Ishikawa (cell line): ENCODE measurements at regions not wholly inside any gene's neighbourhood (a gene's known extent, or its start where the extent isn't known, plus 50 kb on each side); places are given as distances from the start of the nearest gene placed in this dataset.

Experiments
- CEBPB ChIP-seq: IDR thresholded peaks from 2 replicates; pipeline ENCODE4 v1.6.1; 2012
- CREB1 ChIP-seq: IDR thresholded peaks from 2 replicates; pipeline ENCODE4 v1.6.1; 2012; ENCODE audit warnings: low read depth
- EGR1 ChIP-seq: IDR thresholded peaks from 2 replicates; pipeline ENCODE4 v1.6.1; 2012
- EP300 ChIP-seq: IDR thresholded peaks from 2 replicates; pipeline ENCODE4 v1.6.1; 2012; ENCODE audit warnings: borderline replicate concordance
- FOXM1 ChIP-seq: IDR thresholded peaks from 2 replicates; pipeline ENCODE4 v1.6.1; 2012; ENCODE audit warnings: low read depth, borderline replicate concordance
- NFIC ChIP-seq: IDR thresholded peaks from 2 replicates; pipeline ENCODE4 v1.6.1; 2012
- RAD21 ChIP-seq: IDR thresholded peaks from 2 replicates; pipeline ENCODE4 v1.6.1; 2012; ENCODE audit warnings: low read depth
- TAF1 ChIP-seq: IDR thresholded peaks from 2 replicates; pipeline ENCODE4 v1.6.1; 2012; ENCODE audit warnings: low read depth, mild to moderate bottlenecking
- TCF12 ChIP-seq: IDR thresholded peaks from 2 replicates; pipeline ENCODE4 v1.6.1; 2012; ENCODE audit warnings: low read depth
- TEAD4 ChIP-seq: IDR thresholded peaks from 2 replicates; pipeline ENCODE4 v1.6.1; 2012
- YY1 ChIP-seq: IDR thresholded peaks from 2 replicates; pipeline ENCODE4 v1.6.1; 2012; ENCODE audit warnings: low read depth
- ZBTB7A ChIP-seq: IDR thresholded peaks from 2 replicates; pipeline ENCODE4 v1.6.1; 2012; ENCODE audit warnings: low read depth
- TF ChIP-seq, protein P1 (sequence below): IDR thresholded peaks from 2 replicates; pipeline ENCODE4 v1.6.1; 2012
- TF ChIP-seq, protein P2 (sequence below): IDR thresholded peaks from 2 replicates; pipeline ENCODE4 v1.6.1; 2012; ENCODE audit warnings: low read depth, mild to moderate bottlenecking
- TF ChIP-seq, protein P3 (sequence below): IDR thresholded peaks from 2 replicates; pipeline ENCODE4 v1.6.1; 2012

DNA sequence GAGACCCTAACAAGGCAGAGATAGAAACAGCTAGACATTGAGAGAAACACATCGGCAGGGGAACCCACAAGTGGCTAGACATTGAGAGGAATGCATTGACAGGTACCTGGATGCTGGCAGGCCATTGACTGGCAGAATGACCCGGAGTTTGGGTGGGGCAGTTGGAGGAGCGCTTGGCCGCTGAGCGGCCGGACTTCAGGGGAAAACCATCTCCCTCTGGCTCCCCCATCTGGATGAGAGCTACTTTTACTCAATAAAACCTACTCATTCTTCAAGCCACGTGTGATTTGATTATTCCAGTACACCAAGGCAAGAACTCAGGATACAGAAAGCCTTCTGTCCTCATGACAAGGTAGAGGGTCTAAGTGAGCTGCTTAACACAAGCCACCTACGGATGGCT lies 473.4 kb downstream of the SLITRK5 start:
- TF ChIP-seq TAF1 = no peak
- TF ChIP-seq YY1 = no peak
- no peak for TF ChIP-seq FOXM1
- TF ChIP-seq EP300 = no peak
- TF ChIP-seq TEAD4 = no peak
- no peak for TF ChIP-seq EGR1
- TF ChIP-seq, protein P1, sequence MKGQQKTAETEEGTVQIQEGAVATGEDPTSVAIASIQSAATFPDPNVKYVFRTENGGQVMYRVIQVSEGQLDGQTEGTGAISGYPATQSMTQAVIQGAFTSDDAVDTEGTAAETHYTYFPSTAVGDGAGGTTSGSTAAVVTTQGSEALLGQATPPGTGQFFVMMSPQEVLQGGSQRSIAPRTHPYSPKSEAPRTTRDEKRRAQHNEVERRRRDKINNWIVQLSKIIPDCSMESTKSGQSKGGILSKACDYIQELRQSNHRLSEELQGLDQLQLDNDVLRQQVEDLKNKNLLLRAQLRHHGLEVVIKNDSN = no peak
- TF ChIP-seq, protein P2, sequence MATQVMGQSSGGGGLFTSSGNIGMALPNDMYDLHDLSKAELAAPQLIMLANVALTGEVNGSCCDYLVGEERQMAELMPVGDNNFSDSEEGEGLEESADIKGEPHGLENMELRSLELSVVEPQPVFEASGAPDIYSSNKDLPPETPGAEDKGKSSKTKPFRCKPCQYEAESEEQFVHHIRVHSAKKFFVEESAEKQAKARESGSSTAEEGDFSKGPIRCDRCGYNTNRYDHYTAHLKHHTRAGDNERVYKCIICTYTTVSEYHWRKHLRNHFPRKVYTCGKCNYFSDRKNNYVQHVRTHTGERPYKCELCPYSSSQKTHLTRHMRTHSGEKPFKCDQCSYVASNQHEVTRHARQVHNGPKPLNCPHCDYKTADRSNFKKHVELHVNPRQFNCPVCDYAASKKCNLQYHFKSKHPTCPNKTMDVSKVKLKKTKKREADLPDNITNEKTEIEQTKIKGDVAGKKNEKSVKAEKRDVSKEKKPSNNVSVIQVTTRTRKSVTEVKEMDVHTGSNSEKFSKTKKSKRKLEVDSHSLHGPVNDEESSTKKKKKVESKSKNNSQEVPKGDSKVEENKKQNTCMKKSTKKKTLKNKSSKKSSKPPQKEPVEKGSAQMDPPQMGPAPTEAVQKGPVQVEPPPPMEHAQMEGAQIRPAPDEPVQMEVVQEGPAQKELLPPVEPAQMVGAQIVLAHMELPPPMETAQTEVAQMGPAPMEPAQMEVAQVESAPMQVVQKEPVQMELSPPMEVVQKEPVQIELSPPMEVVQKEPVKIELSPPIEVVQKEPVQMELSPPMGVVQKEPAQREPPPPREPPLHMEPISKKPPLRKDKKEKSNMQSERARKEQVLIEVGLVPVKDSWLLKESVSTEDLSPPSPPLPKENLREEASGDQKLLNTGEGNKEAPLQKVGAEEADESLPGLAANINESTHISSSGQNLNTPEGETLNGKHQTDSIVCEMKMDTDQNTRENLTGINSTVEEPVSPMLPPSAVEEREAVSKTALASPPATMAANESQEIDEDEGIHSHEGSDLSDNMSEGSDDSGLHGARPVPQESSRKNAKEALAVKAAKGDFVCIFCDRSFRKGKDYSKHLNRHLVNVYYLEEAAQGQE = no peak
- TF ChIP-seq NFIC = no peak
- TF ChIP-seq CEBPB = no peak
- TF ChIP-seq TCF12 = no peak
- no peak for TF ChIP-seq RAD21

DNA sequence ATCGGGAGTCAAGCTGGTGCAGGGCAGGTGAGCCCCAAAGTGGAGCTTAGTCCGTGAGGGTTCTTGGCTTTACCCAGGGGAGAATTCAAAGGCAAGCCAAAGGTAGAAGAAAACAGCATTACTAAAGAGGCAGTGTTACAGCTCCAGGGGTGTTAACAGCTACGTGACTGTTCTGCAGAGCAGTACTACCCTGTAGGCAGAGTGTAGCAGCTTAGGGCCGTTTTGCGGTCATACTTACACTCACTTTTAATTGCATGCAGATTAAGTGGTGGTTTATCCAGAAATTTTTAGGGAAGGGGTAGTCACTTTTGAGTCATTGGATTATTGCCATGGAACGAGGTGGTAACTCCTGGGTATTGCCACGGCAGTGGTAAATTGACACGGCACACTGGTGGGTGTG lies 482.2 kb downstream of the SLITRK5 start:
- TF ChIP-seq TEAD4 (no peak), EP300 (no peak), CREB1 (no peak), RAD21 (no peak), YY1 (no peak), TCF12 (no peak), EGR1 (no peak), ZBTB7A (no peak), CEBPB (no peak), FOXM1 (no peak), TAF1 (no peak), NFIC (no peak)
- TF ChIP-seq, protein P3, sequence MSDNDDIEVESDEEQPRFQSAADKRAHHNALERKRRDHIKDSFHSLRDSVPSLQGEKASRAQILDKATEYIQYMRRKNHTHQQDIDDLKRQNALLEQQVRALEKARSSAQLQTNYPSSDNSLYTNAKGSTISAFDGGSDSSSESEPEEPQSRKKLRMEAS = no peak
- TF ChIP-seq, protein P2 = no peak
- TF ChIP-seq, protein P1 = no peak

DNA sequence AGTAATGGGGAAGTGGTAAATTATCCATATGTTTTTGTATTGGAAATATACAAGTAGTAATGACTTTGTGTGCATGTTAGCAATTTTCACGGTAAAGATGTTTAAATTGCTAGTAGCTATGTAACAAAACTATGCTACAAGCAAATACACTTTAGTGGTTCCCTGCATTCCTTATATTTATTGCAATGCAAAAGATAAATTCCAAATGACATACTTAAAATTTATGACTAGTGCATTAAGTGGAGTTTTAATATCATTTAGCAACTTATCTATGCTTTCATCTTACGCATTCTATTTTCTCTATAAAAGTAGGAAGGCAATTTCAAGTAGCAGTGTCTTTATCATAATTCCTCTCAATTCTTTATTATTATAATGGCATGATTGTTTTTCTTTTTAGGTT lies 482.8 kb downstream of the SLITRK5 start:
- TF ChIP-seq, protein P3 = no peak
- no peak for TF ChIP-seq EP300
- no peak for TF ChIP-seq NFIC
- TF ChIP-seq YY1 = no peak
- no peak for TF ChIP-seq TEAD4
- no peak for TF ChIP-seq RAD21
- TF ChIP-seq CREB1 = no peak
- TF ChIP-seq TCF12 = no peak
- TF ChIP-seq CEBPB = no peak
- TF ChIP-seq, protein P1 = no peak
- TF ChIP-seq TAF1 = no peak
- TF ChIP-seq FOXM1 = no peak
- no peak for TF ChIP-seq ZBTB7A
- TF ChIP-seq EGR1 = no peak
- TF ChIP-seq, protein P2 = no peak

DNA sequence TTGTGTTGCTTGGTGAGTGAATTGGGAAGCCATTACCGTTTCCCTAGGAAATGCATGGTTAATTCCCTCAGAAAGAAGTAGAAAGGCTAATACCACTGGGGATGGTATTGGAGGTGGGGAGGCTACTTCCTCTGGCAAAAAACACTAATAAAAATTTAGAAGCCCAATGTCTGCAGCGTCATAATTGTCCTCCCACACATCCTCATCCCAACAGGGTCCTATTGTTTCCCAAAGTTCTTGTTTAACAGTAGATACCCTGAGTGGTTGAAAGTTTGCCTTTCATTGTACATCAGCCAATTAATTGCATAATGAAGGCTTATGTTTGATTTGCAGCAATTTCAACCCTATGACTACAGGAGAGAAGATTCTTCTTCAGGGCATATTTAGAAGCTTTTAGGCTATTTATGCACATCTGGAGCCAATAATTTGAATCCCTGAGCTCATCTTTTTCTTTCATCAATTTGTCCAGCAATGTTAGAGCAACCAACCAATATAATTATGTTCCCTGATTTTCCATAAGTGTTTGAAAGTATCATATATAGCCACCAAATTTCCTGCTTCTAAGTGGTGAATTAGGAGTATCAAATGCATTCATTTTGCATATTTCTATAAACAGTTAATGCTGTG lies 491.0 kb downstream of the SLITRK5 start:
- TF ChIP-seq, protein P2 = no peak
- TF ChIP-seq CREB1 = no peak
- TF ChIP-seq EGR1 = no peak
- no peak for TF ChIP-seq FOXM1
